ENCODE measurements at regions not wholly inside any gene's neighbourhood (a gene's known extent, or its start where the extent isn't known, plus 50 kb on each side); places are given as distances from the start of the nearest gene placed in this dataset.
A peak's percentile ranks its signal among the peaks of the same experiment; 100 is the strongest.

GRCh38 chr3:148585671-148586379 is 111.9 kb upstream of the AGTR1 start:
- DNase-seq (ENCODE audit: low read depth) = no peak

- DNase-seq (ENCODE audit: low read depth) = no peak
These were observed 109.4 kb upstream of the AGTR1 start for GRCh38 chr3:148588291-148588690.

GRCh38 chr3:148591525-148591924 is 106.2 kb upstream of the AGTR1 start:
- DNase-seq (ENCODE audit: low read depth) = no peak

- peak; percentile 3 for DNase-seq (ENCODE audit: low read depth)
These were observed 99.1 kb upstream of the AGTR1 start for GRCh38 chr3:148598619-148599018.

- no peak for DNase-seq (ENCODE audit: low read depth)
These were observed 98.2 kb upstream of the AGTR1 start for GRCh38 chr3:148599481-148599880.

GRCh38 chr3:148600440-148600839 is 97.3 kb upstream of the AGTR1 start:
- DNase-seq (ENCODE audit: low read depth) = no peak

GRCh38 chr3:148600902-148601765 is 96.6 kb upstream of the AGTR1 start:
- DNase-seq (ENCODE audit: low read depth) = no peak

GRCh38 chr3:148601766-148602685 is 95.7 kb upstream of the AGTR1 start:
- peak; percentile 28 for DNase-seq (ENCODE audit: low read depth)

GRCh38 chr3:148604270-148605085 is 93.2 kb upstream of the AGTR1 start:
- peak; percentile 47 for DNase-seq (ENCODE audit: low read depth)

GRCh38 chr3:148605521-148605920 is 92.2 kb upstream of the AGTR1 start:
- no peak for DNase-seq (ENCODE audit: low read depth)

GRCh38 chr3:148606979-148607378 is 90.7 kb upstream of the AGTR1 start:
- DNase-seq (ENCODE audit: low read depth) = peak; percentile 23

GRCh38 chr3:148607491-148607890 is 90.2 kb upstream of the AGTR1 start:
- no peak for DNase-seq (ENCODE audit: low read depth)

- no peak for DNase-seq (ENCODE audit: low read depth)
These were observed 85.4 kb upstream of the AGTR1 start for GRCh38 chr3:148612278-148612677.

GRCh38 chr3:148615382-148615781 is 82.3 kb upstream of the AGTR1 start:
- no peak for DNase-seq (ENCODE audit: low read depth)

- DNase-seq (ENCODE audit: low read depth) = no peak
These were observed 72.5 kb upstream of the AGTR1 start for GRCh38 chr3:148625095-148625736.

GRCh38 chr3:148625991-148626390 is 71.7 kb upstream of the AGTR1 start:
- DNase-seq (ENCODE audit: low read depth) = peak; percentile 31

- no peak for DNase-seq (ENCODE audit: low read depth)
These were observed 68.7 kb upstream of the AGTR1 start for GRCh38 chr3:148629006-148629405.

- no peak for DNase-seq (ENCODE audit: low read depth)
These were observed 66.4 kb upstream of the AGTR1 start for GRCh38 chr3:148631124-148631903.

GRCh38 chr3:148641722-148642121 is 56.0 kb upstream of the AGTR1 start:
- DNase-seq (ENCODE audit: low read depth) = no peak

GRCh38 chr3:148642214-148642613 is 55.5 kb upstream of the AGTR1 start:
- peak; percentile 27 for DNase-seq (ENCODE audit: low read depth)

Data from iris pigment epithelial cell (primary cell).